ENCODE measurements at regions not wholly inside any gene's neighbourhood (a gene's known extent, or its start where the extent isn't known, plus 50 kb on each side); places are given as distances from the start of the nearest gene placed in this dataset.

DNA sequence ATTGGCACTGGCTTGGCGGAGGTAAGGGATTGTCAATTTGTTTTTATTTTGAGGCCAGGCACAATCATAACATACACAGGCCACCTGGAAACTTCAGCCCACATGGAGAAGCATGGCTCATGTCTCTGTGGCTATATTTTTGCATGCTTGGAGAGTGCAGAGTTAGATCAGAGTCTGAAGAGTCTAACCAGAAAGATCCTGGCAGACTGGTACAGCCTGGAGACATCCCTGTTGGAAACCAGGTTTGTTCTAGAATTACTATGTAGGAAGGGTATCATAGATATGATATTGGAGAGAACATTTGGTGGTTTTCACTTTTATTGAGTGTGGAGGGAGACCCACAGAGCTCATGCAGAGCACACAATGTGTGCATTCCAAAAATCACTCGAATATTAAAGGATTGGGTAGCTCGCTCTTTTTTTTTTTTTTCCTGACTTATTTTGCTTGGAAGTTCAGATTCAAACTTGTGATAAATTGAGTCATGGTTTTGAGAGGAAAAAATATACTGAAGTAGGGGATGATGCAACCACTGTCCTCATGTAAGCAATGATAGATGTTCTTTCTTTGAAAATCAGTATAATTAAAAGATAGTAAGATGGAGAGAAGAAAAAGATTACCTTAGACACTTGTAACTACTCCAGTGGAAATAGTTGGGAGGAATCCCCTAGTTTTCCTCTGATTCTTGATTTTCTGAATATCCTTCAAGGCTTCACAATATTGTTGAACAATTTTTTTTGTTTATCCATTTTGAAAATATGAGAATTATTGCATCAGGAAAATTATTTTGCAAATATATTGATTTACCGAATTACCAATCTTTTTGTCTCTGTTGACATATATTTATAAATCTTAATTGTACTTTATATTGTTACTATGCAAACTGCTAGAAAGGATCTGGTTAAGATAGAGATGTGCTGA lies 185.7 kb upstream of the ZEB2 start:
- DNase-seq = no peak

- peak; percentile 48 for DNase-seq
Observed at GRCh38 chr2:144704709-144705095, 184.8 kb upstream of the ZEB2 start.

- peak; percentile 100 for DNase-seq
Observed at GRCh38 chr2:144703852-144704708, 184.2 kb upstream of the ZEB2 start.

- peak; percentile 82 for DNase-seq
Observed at GRCh38 chr2:144702051-144702450, 182.1 kb upstream of the ZEB2 start.

DNA sequence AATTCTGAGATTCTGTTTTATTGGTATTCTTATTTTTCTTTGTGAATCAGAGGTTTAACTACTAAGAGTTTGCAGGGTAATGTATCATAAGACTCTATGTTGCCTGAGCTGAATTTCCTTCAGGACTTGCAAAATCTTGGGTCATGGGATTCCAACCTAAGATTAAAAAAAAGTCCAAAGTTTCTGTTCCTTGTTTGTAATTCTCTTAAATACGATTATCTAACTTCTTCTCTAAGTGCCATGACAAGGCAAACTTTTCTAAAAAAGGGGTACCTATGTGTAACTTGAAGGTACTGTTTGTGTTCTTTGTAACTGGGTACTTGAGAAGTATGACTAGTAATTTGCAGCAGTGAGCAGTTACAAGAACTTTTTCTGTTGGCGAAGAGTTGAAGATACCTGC lies 181.3 kb upstream of the ZEB2 start:
- DNase-seq = no peak

DNA sequence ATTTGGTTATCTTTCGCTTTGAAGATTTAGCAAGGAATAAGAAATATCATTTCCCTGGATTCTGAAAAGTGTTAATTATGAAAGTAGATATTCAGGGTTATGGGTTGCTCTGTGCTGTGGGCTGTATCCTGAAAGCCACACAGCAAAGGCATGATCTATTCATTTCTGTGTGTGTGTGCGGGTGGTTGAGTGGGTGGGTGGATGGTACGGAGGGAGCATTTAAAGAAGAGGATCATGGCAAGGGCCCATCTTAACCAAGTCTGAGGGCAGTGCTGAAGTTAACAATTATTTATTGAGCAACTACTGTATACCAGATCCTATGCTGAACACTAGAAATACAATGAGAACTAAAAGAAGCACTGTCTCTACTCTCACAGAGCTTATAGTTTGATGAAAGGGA lies 178.2 kb upstream of the ZEB2 start:
- no peak for DNase-seq

DNA sequence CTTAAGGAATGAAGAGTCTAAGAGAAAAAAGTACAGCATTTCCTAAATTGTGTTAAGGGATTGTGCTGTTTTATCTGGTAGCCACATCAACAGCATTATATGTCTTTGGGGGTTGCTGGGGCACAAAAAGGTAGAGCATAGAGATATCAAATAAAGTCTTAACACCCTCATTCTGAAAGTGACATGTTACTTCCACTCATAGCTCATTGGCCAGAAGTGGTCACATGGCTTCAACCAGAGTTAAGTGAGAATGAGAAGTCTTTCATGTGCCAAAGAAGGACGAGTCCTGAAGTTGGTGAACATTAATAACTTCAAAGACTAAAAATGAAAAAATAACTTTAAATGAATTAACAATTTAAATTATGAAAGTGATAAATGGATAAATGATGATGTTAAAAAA lies 175.7 kb upstream of the ZEB2 start:
- DNase-seq = no peak

GRCh38 chr2:144694456-144694855 lies 174.5 kb upstream of the ZEB2 start:
- DNase-seq = no peak

DNA sequence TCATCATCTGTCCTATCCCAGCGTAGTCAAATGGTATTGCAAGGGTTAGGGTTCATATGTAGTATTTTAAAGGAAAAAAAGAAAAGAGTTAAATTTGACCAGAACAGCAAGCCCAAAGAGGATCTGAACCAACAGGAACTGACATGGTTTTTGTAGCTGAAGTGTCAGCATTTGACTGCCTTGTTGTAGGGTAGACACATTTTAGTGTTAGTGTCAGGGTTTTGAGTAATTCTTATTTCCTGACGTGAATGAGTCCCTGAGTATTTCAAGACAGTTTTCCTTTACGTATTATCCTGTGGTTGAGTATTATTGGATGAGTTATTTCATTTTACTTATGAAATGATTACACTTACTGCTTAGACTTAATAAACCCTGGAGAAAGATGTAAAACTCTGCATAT lies 173.3 kb upstream of the ZEB2 start:
- DNase-seq = no peak

DNA sequence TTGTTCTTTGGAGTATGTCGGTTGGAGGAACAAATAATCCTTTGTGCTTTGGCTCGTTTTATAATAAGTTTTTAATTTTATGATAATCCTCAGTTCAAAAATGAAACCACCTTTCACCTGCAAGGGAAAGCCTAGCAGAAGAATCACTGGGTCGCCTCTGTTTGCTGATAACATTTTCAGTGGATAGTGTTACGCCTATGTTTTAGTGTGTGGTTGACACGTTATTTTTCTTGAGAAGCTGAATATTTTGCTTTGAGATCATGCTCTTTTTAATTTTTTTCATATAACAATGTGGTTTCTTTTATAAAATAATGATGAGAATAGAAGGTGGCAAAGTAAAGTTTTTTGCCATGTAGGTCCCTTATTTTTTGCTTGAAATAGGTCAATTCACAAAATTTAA lies 172.7 kb upstream of the ZEB2 start:
- DNase-seq = no peak

DNA sequence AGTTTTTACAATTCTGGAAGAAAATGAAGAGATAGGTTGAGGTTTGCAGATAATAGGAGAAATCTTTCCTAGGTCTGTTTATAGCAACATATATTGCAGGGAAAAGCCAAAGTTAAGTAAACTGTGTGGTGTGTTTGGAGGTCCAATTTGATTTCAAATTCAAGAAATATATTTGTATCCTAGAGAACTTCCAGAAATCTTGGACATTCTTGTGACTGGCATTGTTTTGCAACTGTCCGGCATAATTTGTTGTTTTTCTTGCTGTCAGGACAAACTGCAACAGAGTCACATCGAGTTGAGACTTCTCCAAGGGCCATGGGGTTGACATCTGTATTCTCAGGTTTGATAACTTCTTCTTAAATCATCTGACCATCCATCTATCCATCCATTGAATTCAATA lies 170.9 kb upstream of the ZEB2 start:
- DNase-seq = no peak

DNA sequence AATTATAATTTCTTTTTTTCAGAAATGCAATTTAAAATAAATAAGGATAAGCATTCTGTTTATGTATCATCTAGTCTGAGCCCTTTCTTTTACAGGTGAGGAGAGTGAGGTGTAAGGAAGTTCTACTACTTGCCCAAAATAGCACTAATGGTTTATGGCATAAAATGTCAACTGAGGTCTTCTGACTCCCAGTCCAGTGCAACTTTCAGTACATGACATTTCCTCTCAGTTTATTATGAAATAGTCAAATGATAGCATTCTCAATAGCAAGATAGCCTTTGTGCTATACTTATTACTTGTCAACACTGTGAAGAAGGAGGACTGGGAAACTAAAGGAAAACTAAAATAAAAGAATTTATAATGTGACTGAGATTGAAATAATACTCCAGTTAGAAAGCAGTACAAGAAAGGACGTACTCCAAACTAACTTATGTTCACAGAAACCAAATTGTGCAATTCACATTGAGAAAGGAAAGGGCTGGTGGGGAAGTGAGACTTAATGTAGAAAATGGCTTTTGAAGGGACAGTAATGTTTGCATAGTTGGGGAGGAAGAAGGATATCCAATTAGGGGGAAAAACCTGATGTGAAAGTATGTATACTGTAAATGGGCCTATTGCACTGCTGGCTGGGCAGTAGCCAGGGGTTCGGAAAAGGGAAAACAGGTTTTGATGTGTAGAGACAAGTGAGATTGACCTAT lies 166.7 kb upstream of the ZEB2 start:
- peak; percentile 75 for DNase-seq

DNA sequence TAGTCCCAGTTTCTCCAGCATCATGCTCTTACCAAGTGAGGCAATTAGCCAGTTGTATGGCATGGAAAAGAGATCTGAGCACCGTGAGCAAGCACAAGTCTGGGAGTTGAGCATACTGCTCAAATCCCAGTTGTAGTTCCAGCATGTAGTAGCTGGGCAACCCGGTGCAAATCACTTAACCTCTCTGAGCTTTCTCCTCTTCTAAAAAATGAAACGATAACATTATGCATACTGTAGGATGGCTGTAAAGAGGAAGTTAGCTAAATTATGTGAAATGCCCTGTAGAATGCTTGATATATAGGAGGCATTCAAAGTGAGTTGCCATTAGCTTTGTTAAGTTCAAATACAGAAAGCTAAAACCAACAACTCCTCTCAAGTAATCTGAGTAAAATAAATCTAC lies 164.0 kb upstream of the ZEB2 start:
- DNase-seq = peak; percentile 12

DNA sequence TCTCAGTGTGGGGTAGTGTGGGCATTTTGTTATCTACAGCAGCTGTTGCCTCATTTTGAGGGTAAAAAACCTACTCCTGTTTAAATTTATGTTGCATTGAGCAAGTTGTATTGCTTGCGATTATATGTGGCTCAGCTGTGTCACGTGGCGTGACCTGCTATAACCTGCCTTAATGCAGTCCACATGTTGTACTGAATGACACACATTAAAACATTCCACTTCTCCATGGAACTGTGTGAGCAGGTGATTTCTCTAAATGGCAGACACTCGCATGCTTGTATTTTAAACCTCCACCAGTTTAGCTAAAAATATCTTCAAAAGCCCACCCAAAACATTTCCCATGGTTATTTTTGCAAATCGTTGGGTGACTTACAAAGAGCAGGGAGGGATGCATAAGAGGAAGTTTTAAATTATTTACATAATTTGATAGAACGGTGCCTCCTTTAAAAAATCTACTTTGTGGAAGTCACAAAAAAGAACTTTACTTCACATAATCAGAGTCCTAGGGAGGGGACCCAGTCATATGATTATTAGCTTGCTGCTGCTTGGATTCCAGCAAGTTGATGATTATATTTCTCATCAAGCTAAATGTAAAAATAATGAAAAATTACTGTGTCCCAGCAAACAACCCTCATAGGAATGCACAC lies 163.3 kb upstream of the ZEB2 start:
- no peak for DNase-seq

DNA sequence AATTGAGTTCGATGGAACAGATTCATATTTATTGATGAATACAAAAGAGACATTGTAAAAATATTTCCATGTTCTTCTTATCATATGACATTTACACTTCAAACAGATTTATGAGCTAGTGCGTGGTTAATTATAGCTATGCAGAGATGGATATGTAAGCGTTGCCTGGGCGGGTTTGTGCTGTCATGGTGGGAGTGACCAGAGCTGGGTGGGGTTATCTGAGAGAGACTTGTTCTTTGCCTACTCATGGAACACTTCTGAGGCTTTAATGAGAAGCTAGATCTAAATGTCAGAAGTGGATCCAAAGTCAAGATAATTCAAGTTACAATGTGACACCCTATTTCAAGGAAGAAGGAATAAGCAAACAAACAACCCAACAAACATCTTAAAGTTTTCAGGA lies 162.3 kb upstream of the ZEB2 start:
- DNase-seq = no peak

GRCh38 chr2:144681389-144681788 lies 161.5 kb upstream of the ZEB2 start:
- DNase-seq = no peak

GRCh38 chr2:144679942-144680341 lies 160.0 kb upstream of the ZEB2 start:
- no peak for DNase-seq

DNA sequence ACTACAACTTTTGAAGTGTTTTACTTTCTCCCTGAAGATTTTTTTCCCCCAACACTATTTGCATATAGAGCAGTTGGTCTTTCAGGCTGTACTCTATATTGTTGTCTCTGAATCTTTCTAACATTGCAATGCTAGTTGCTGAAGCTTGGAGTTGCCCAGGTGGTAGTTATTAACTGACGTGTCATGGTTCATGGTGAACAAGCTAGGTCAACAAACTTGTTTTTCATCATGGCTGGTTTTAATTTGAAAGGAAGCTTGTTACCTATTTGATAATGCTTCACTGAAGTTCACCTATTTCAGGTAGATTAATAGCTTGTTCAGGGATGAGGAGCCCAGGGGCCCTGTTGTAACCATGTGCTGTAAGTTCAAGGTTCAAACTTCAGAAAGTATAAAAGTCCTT lies 158.8 kb upstream of the ZEB2 start:
- no peak for DNase-seq

- DNase-seq = no peak
Observed at GRCh38 chr2:144675731-144676130, 155.8 kb upstream of the ZEB2 start.

GRCh38 chr2:144675331-144675730 lies 155.4 kb upstream of the ZEB2 start:
- no peak for DNase-seq

DNA sequence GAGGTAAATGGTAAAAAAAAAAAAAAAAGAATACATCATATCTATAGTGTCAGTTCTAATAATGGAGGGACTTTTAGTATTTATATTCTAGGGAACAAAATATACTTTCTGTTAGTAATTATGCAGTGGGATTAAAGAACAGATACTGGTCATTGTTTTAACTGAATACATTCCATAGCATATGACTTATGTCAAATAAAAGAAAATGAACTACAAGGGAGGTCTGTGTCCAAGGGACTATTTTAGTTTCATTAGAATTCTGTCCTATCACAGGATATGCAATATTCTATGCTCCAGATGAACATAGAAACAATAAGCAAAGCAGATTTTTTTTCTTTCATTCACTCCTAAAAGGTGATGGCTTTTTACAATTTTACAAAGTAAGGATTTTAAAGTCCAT lies 154.2 kb upstream of the ZEB2 start:
- DNase-seq = no peak

DNA sequence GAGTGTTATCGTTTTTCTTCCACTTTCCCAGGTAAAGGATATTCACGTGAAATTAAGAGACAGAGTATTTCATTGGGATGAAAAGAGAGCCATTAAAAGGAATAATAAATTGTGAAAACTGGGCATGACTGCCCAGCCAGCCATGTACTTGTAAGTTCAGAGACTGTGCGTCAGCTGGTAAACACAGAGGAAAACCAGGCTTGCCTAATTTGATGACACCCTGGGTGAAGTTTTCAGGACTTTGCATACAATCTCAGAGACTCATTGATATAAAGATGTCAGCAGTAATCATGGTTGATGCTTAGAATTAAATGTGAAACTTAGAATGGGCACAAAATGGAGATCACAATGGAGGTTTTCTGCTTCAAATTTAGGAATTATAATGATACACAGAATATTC lies 153.5 kb upstream of the ZEB2 start:
- DNase-seq = no peak

All from GF-D8 (cell line).